Psoas muscle (tissue), 7 donors: ENCODE measurements at regions not wholly inside any gene's neighbourhood (a gene's known extent, or its start where the extent isn't known, plus 50 kb on each side); places are given as distances from the start of the nearest gene placed in this dataset.

Source experiments
- ATAC-seq, 4 donors: fragments of 200-7000 bp; cut with Tn5 transposase; one replicate each; pipeline ENCODE4 v1.9.1; 2020; ENCODE audit warnings: moderate library complexity in 3 of 4, mild to moderate bottlenecking in 2 of 4
- DNase-seq, 2 donors: peaks; one replicate each; pipeline ENCODE4 v3.0.0-alpha.2; 2020
- H3K27ac ChIP-seq: fragments of 200-600 bp; one replicate; pipeline ENCODE4 v1.8.0; 2022
- H3K27me3 ChIP-seq, 3 donors: fragments of 200-600 bp in 1 of 3; one replicate each; pipeline versions ENCODE4 v1.6.1 to v1.8.0; 2013 to 2022; ENCODE audit warnings: low read length in 2 of 3, mild to moderate bottlenecking in 2 of 3, moderate library complexity in 1 of 3; ENCODE audit not compliant: insufficient read depth in 3 of 3
- H3K36me3 ChIP-seq, 2 donors: fragments of 200-600 bp in 1 of 2; one replicate each; pipeline versions ENCODE4 v1.6.1 to v1.8.0; 2013 to 2022; ENCODE audit warnings: low read depth in 1 of 2, mild to moderate bottlenecking in 1 of 2, moderate library complexity in 1 of 2; ENCODE audit not compliant: insufficient read depth in 1 of 2
- H3K4me1 ChIP-seq: fragments of 200-600 bp; one replicate; pipeline ENCODE4 v1.8.0; 2022
- H3K4me3 ChIP-seq: fragments of 200-600 bp; one replicate; pipeline ENCODE4 v1.8.0; 2022; ENCODE audit warnings: mild to moderate bottlenecking
- H3K9me3 ChIP-seq: fragments of 200-600 bp; one replicate; pipeline ENCODE4 v1.8.0; 2022
- WGBS, 3 donors: extraction: QIAGEN DNeasy Blood & Tissue Kit; methylation state at CpG; one replicate each; pipeline versions ENCODE4 v1.1.6 to v1.1.7; 2013; 5-methylcytosine and 5-hydroxymethylcytosine counted together
- intact Hi-C, 2 donors: fragments of 100-400 bp; cut with DNase I; formaldehyde crosslinking; loops; one replicate each; pipeline versions ENCODE4 v1.11.0 to v1.14.2; 2022
- TF ChIP-seq, protein P1 (sequence below): fragments of 200-600 bp; IDR thresholded peaks from one replicate; pipeline ENCODE4 v1.8.0; 2022; ENCODE audit warnings: antibody characterized with exemption
- donor health status: healthy with polysubstance abuse.
- donor health status: DM: no; HTN: no; CAD: no; lungs with moderate emphysema.
- donor health status: Bipolar disorder and iron deficiency.
- donor health status: healthy.
- donor health status: DM: yes; HTN: yes; CAD: no.
- donor health status: DM: no; HTN: no; CAD: no.
- donor health status: DM: yes; HTN: yes; CAD: no.

DNA sequence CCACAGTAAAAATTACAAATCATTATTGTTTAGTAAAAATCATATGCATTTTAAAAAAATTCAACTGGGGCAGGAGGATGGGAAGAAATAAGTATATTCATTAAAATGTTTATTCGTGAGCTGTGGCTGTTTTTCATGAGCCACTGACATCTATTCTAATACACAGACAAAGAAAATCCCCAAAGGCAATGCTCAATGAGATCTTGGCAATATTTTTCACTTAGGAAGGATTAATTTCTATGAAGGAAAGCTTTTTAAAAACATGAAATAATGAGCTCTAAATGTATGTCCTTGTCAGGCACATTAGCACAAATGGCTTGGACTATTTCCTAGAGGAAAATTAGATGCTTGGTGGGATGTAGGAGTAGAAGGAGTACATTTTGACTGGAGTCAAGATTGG, 262.0 kb upstream of the MMADHC start:
- TF ChIP-seq, protein P1, sequence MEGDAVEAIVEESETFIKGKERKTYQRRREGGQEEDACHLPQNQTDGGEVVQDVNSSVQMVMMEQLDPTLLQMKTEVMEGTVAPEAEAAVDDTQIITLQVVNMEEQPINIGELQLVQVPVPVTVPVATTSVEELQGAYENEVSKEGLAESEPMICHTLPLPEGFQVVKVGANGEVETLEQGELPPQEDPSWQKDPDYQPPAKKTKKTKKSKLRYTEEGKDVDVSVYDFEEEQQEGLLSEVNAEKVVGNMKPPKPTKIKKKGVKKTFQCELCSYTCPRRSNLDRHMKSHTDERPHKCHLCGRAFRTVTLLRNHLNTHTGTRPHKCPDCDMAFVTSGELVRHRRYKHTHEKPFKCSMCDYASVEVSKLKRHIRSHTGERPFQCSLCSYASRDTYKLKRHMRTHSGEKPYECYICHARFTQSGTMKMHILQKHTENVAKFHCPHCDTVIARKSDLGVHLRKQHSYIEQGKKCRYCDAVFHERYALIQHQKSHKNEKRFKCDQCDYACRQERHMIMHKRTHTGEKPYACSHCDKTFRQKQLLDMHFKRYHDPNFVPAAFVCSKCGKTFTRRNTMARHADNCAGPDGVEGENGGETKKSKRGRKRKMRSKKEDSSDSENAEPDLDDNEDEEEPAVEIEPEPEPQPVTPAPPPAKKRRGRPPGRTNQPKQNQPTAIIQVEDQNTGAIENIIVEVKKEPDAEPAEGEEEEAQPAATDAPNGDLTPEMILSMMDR = no peak
- Histone ChIP-seq H3K4me3 (no peak overlapping the region), H3K9me3 (no peaks in the 10 kb centered on the region), H3K27ac (no peak overlapping the region), H3K36me3 (no peaks in the 10 kb centered on the region), H3K4me1 (no peaks in the 10 kb centered on the region), H3K27me3 (no peaks in the 10 kb centered on the region)
- no peak for ATAC-seq
- intact Hi-C loops = no loop called here
- DNase-seq = no peak
- WGBS, 3 donors = 77 to 82% (median 78%) methylated on average over 1 of the region's 1 CpG

DNA sequence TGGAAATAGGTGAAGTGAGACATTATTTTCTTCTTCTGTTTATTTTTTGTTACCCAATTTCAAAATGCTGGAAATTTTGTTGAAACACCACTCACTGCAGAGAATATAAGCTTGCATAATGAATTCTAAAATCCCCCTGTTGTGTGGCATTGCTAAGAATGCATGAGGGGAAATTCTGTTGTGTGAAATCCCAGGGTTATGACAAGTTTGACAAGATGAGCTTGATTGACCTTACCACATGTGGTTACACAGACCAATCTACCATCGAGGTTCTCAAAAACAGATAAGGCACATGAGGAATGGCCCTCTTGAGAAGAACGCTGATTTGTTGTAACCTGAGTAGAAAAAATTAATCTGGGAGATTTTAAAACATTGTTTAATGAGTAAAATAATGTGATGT, 261.6 kb upstream of the MMADHC start:
- TF ChIP-seq, protein P1 = no peak
- intact Hi-C loops = no loop called here
- 47 to 61% (median 55%) methylated on average over 2 of the region's 2 CpGs for WGBS, 3 donors
- Histone ChIP-seq H3K36me3 (no peaks in the 10 kb centered on the region), H3K4me3 (no peak overlapping the region), H3K27me3 (no peaks in the 10 kb centered on the region), H3K4me1 (no peaks in the 10 kb centered on the region), H3K27ac (no peak overlapping the region), H3K9me3 (no peaks in the 10 kb centered on the region)
- ATAC-seq (no peak), DNase-seq (no peak)

DNA sequence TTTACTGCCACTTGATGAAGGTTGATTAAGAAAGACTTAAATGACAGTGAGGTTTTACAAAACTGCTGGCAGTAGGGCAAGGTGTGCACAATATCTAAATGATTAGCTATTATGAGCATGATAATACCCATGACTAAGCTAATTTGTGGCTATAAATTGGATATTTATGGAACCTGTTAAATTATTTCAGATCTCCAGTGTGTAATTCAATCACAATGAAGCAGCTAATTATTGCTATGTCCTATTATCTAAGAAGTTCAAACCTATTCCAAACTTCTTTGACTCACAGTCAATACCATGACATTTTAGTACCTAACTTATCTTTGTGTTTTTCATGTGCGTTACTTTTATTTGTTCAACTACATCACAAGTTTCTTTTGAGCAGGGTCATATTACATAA, 253.8 kb upstream of the MMADHC start:
- Histone ChIP-seq H3K27ac (no peak overlapping the region), H3K9me3 (no peaks in the 10 kb centered on the region), H3K36me3 (no peaks in the 10 kb centered on the region), H3K4me1 (no peaks in the 10 kb centered on the region), H3K27me3 (no peaks in the 10 kb centered on the region), H3K4me3 (no peak overlapping the region)
- ATAC-seq (no peak), DNase-seq (no peak)
- intact Hi-C loops = no loop called here
- TF ChIP-seq, protein P1 = no peak
- WGBS, 3 donors = 67 to 73% (median 68%) methylated on average over 1 of the region's 1 CpG

DNA sequence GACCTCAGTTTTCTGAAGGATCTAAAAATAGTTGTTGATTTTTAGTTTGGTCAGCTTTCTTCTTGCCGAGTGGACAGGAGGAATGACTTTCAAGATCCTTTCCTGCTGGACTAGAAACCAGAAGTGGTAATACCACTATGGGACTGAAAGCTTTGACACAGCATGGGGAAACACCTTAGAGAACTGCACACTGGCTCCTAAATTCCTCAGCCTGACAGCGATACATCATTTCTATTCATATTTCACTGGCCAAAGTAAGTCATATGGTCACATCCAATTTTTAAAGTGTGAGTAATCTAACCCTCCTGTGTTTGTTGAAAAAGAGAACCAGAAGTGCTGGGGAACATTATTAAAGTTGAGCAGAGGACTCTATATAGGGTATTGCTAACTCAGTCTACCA, 244.7 kb upstream of the MMADHC start:
- H3K9me3 ChIP-seq = no peaks in the 10 kb centered on the region
- no peaks in the 10 kb centered on the region for H3K27me3 ChIP-seq
- no peak overlapping the region for H3K27ac ChIP-seq
- H3K4me3 ChIP-seq = no peak overlapping the region
- no peaks in the 10 kb centered on the region for H3K36me3 ChIP-seq
- intact Hi-C loops = no loop called here
- TF ChIP-seq, protein P1 = no peak
- WGBS, 3 donors = 56 to 72% (median 59%) methylated on average over 2 of the region's 2 CpGs
- ATAC-seq = no peak
- H3K4me1 ChIP-seq = no peaks in the 10 kb centered on the region
- DNase-seq = no peak

DNA sequence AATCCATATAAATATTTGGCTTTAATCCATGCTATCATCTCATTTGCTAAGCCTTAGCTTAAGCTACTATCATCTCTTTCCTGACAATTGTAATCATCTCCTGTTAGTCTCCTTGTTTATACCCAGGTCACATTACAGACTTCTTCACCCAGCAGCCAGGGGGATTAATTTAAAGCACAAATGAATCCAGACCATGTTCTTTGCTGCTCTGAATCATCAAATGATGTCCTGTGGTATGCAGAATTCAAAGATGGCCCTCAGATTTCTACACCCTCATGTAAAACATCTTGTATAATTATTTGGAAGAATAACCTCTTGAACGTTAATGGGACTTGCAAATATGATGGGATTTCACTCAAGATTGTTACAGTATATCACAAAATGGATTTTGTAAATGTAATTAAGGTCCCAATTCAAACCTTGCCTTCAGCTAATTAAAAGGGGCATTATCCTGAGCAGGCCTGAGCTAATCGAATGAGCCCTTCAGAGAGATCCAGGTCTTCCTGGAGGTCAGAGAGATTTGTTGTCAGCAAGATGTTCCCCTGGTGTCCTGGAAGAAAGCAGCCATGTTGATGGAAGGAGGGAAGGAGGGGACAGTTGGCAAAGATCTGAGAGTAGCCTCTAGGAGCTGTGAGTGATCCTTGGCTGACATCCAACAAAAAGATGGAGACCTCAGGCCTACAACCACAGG, 241.1 kb upstream of the MMADHC start:
- Histone ChIP-seq H3K36me3 (no peaks in the 10 kb centered on the region), H3K9me3 (no peaks in the 10 kb centered on the region), H3K27me3 (no peaks in the 10 kb centered on the region), H3K4me1 (no peaks in the 10 kb centered on the region), H3K27ac (no peak overlapping the region), H3K4me3 (no peak overlapping the region)
- 86 to 96% (median 96%) methylated on average over 2 of the region's 2 CpGs for WGBS, 3 donors
- intact Hi-C loops = no loop called here
- DNase-seq (no peak), ATAC-seq (no peak)
- TF ChIP-seq, protein P1 = no peak
